HAP-1 (cell line): ENCODE measurements at regions not wholly inside any gene's neighbourhood (a gene's known extent, or its start where the extent isn't known, plus 50 kb on each side); places are given as distances from the start of the nearest gene placed in this dataset.
"Not testable (repeated sequence)": the region's sequence is repeated elsewhere in the genome, so short reads cannot be mapped to it uniquely, and the experiment has no call there.

Experiments
- DNase-seq, 2 experiments: peaks; one replicate each; pipeline ENCODE4 v3.0.0-alpha.2; 2016 to 2020; ENCODE audit warnings: low spot score in 2 of 2
- H3K27me3 ChIP-seq: fragments of 250-450 bp; sonication (Bioruptor Pico); 2 replicates; pipeline ENCODE4 v1.5.1; 2020; ENCODE audit warnings: low read depth, mild to moderate bottlenecking, moderate library complexity
- H3K36me3 ChIP-seq: fragments of 250-450 bp; sonication (Bioruptor Pico); replicated peaks from 2 replicates; pipeline ENCODE4 v1.5.1; 2020; ENCODE audit warnings: mild to moderate bottlenecking
- H3K4me1 ChIP-seq: fragments of 250-450 bp; sonication (Bioruptor Pico); 2 replicates; pipeline ENCODE4 v1.5.1; 2020; ENCODE audit warnings: mild to moderate bottlenecking
- H3K4me3 ChIP-seq: fragments of 250-450 bp; sonication (Bioruptor Pico); 2 replicates; pipeline ENCODE4 v1.5.1; 2020; ENCODE audit warnings: mild to moderate bottlenecking, moderate library complexity
- H3K9me3 ChIP-seq: fragments of 250-450 bp; sonication (Bioruptor Pico); 2 replicates; pipeline ENCODE4 v1.5.1; 2020; ENCODE audit warnings: mild to moderate bottlenecking, moderate library complexity
- in situ Hi-C: fragments of 300-500 bp; cut with MboI; formaldehyde crosslinking; loops from 3 replicates; pipeline ENCODE4 v1.14.3; 2020; ENCODE audit warnings: low sequenced_read_pairs, inconsistent platforms, mixed read lengths

DNA sequence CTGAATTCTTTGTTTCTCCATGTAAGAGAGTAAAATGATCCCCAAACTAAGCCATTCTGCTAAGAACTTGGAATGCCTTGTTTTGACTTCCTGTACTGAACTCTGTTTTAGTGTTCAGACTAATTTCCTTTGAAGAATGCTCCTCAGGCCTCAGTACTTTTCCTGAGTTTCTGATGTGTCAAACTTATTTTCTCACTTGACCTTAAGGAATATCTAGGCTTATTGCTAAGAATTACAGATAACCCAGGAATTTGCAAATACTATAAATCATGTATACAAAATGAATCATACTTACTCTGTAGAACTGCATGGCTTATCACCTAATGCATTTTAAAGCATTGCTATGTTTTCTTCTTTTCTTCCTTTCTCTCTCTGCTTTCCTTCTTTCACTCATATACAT, 93.1 kb upstream of the PKP2 start:
- 0 out of 2 replicates have a peak, but pooled peaks cover 4% of the 10 kb centered on the region for H3K27me3 ChIP-seq
- H3K9me3 ChIP-seq: no peaks in the 10 kb centered on the region
- no peaks in the 10 kb centered on the region for H3K36me3 ChIP-seq
- in situ Hi-C loops: no loop called here
- no peak for DNase-seq
- H3K4me3 ChIP-seq: no peak overlapping the region
- no peaks in the 10 kb centered on the region for H3K4me1 ChIP-seq

DNA sequence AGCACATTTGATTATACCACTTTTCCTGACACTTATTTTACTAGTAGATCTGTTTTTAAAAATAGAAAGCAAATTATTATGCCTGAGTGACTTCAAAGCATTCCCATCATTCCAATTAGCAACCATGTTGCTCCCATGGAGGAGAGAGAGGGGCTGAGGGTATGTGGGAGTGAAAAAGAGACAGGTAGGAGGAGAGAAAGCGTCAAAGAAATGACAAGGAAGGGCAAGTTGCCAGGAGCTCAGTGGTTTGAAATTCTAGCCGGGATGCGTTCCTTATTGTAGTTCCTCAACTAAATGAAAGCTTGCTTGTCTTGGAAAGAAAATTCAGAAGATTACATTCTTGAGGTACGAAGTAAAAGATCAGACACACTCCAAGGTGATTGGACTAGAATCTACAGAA, 92.4 kb upstream of the PKP2 start:
- DNase-seq: no peak
- no peaks in the 10 kb centered on the region for H3K4me1 ChIP-seq
- H3K4me3 ChIP-seq: no peak overlapping the region
- H3K27me3 ChIP-seq: 0 out of 2 replicates have a peak, but pooled peaks cover 4% of the 10 kb centered on the region
- in situ Hi-C loops: no loop called here
- H3K36me3 ChIP-seq: no peaks in the 10 kb centered on the region
- H3K9me3 ChIP-seq: no peaks in the 10 kb centered on the region

DNA sequence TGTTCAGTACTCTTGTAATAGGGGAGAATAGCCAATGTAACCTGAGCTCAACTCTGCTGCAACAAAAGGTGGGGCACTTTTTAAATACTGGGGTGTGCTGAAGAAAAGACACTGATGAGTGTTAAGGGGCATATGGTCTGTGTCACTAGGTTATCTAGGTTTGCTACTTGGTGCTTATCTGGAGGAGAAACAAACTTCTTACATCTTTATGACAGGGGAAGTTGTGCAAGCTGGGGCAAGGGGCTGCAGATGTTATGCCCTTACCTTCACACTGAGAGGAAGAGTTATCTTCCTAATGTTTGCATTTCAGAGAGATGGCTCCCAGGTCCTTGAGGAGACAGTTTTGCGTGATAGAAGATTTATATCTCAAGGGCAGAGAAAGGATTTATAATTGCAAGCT, 90.9 kb upstream of the PKP2 start:
- no peaks in the 10 kb centered on the region for H3K9me3 ChIP-seq

DNA sequence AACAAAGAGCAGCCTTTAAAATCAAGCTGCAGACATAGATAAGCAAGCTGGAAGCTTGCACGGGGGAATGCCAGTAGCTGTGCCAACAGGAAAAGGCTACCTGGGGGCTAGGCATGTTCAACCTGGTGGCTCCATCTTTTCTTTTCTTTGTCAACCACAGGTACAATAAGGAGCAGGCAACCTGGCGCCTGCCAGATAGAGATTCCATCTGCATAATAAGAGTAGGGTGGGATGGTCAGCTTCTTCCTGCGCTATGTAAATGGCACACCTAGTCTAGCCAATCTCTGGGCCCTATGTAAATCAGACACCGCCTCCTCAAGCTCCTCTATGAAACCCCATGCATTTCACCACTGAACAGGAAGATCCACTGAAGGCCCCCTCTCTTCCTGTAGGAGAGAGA, 87.4 kb upstream of the PKP2 start:
- Histone ChIP-seq H3K4me3 (no peak overlapping the region), H3K36me3 (no peaks in the 10 kb centered on the region), H3K27me3 (no peaks in the 10 kb centered on the region), H3K4me1 (no peaks in the 10 kb centered on the region), H3K9me3 (no peaks in the 10 kb centered on the region)
- DNase-seq: peak; percentile 27 to 34
- in situ Hi-C loops: no loop called here

More for the DNA sequence above, 90.9 kb upstream of the PKP2 start:
- DNase-seq: no peak
- H3K27me3 ChIP-seq: 0 out of 2 replicates have a peak, but pooled peaks cover 4% of the 10 kb centered on the region
- in situ Hi-C loops: no loop called here
- H3K4me1 ChIP-seq: no peaks in the 10 kb centered on the region
- H3K36me3 ChIP-seq: no peaks in the 10 kb centered on the region
- no peak overlapping the region for H3K4me3 ChIP-seq

DNA sequence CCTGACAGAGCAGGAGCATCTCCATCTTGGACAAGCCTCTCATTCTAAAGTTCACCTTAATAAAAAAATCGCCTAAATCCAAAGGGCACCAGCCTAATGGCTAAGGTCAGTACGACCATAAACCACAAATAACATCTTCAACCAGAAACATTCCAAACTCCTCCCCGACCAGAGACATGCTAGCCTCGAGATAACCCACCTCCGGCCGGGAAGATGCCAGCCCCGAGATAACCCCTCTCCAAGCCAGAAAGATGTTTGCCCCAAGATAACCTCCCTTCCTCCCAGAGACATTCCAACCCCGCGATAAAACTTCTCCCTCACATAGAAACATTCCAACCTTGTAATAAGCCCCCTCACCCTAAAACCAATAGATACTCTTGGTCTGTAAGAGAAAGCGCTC, 86.8 kb upstream of the PKP2 start:
- H3K4me3 ChIP-seq: no peak overlapping the region
- no peaks in the 10 kb centered on the region for H3K4me1 ChIP-seq
- H3K9me3 ChIP-seq: no peaks in the 10 kb centered on the region
- in situ Hi-C loops: no loop called here
- H3K36me3 ChIP-seq: no peaks in the 10 kb centered on the region
- DNase-seq: no peak
- no peaks in the 10 kb centered on the region for H3K27me3 ChIP-seq

DNA sequence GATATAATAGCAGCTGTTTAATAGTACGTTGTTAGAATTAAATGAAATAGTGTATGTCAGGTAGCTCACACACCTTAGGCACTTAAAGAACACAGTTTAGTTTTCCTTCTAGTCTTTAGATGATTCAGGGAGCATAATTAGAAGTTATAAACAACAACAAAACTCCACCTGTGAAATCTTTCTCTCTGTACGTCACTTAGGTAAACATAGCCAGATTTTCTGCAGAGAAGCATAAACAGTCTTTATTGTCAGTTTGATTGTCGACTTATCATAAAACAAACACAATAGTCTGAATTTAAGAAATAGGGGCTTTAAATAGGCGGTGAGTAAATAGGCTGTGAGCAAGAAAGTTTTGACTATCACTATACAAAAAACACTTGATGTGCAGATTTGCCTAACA, 84.6 kb upstream of the PKP2 start:
- in situ Hi-C loops: no loop called here

DNA sequence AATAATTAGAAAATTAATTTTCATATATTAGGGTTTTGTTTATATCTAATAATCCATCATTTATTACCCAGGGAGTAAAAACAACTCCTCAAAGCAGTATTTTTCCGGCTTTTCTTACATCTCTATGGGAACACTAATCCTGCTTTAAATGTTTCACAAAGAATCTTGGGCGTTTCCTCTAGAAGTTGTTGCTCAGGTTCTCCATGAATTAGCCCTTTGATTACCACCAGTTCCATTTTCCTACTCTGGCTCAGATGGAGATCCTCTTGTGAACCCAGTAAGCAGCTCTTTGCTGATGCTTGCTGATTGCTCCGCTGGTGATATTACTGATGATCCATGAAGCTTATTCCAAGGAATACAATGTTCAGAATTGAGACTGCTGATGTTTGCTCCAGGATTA, 78.5 kb upstream of the PKP2 start:
- in situ Hi-C loops: no loop called here
- Histone ChIP-seq H3K4me1 (no peaks in the 10 kb centered on the region), H3K9me3 (no peaks in the 10 kb centered on the region)

More for the DNA sequence above, 84.6 kb upstream of the PKP2 start:
- Histone ChIP-seq H3K27me3 (no peaks in the 10 kb centered on the region), H3K4me1 (no peaks in the 10 kb centered on the region), H3K4me3 (no peak overlapping the region), H3K9me3 (no peaks in the 10 kb centered on the region), H3K36me3 (no peaks in the 10 kb centered on the region)
- DNase-seq: no peak

DNA sequence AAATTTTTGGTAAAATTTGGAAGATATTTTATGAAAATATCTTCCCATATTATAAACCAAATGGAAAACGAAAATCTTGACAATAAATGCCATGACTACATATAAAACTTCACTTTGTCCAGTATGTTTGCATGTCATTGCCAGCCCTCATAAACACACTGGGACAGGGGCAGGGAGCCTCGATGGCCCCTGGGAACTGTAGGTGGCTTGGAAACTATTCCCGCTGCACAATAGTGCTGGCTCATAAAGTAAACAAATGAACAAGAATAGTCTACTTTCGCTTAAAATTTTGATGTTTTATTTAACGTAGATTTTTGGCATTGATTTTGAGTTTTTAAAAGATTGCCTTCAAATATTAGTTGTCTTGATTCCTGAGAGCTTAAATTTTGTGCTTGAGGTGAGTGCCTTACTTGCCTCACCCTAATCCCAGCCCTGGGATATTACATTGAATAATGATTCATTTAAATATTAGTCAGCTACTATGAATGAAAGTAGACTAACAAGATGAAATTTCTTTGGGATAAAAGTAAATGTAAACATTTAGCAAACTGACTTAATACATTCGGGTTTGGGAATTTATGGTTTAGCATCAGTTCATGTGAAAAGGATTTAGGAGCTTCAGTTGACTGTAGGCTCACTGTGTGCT, 74.0 kb upstream of the PKP2 start:
- in situ Hi-C loops: no loop called here
- no peaks in the 10 kb centered on the region for H3K36me3 ChIP-seq
- no peak overlapping the region for H3K4me3 ChIP-seq
- no peaks in the 10 kb centered on the region for H3K27me3 ChIP-seq
- H3K9me3 ChIP-seq: no peaks in the 10 kb centered on the region
- H3K4me1 ChIP-seq: no peaks in the 10 kb centered on the region
- no peak for DNase-seq

More for the DNA sequence above, 78.5 kb upstream of the PKP2 start:
- no peak for DNase-seq
- no peaks in the 10 kb centered on the region for H3K27me3 ChIP-seq
- H3K4me3 ChIP-seq: no peak overlapping the region
- H3K36me3 ChIP-seq: no peaks in the 10 kb centered on the region

DNA sequence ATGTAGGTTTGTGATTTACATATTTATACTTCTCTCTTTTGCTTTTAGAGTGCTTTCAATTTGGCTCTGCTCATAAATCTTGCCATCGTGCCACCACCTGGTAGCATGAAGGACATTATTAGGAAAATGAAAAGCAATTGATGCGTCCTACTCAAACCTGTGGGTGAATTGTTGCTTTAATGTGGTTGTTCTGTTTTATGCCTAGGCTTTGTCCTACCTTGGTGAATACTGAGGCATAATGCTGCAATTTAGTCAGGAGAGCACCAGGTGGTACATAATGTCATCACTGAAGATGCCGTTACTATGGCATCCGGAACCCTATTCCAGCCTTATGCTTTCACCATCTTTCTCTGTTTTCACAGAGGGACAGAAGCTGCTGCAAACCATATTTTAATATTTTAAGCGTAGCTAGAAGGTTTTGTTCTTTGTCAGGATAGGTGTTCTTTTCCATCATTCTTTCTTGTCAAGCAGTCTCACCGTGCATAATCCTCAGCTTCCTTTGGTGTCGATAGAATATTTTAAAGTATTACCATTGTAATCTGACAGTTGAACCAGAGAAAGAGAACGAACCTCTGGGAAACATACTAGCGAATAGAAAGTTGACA, 68.5 kb upstream of the PKP2 start:
- H3K9me3 ChIP-seq: no peaks in the 10 kb centered on the region
- in situ Hi-C loops: no loop called here
- no peak overlapping the region for H3K4me3 ChIP-seq
- H3K27me3 ChIP-seq: no peaks in the 10 kb centered on the region
- no peaks in the 10 kb centered on the region for H3K36me3 ChIP-seq
- DNase-seq: no peak
- H3K4me1 ChIP-seq: no peaks in the 10 kb centered on the region

DNA sequence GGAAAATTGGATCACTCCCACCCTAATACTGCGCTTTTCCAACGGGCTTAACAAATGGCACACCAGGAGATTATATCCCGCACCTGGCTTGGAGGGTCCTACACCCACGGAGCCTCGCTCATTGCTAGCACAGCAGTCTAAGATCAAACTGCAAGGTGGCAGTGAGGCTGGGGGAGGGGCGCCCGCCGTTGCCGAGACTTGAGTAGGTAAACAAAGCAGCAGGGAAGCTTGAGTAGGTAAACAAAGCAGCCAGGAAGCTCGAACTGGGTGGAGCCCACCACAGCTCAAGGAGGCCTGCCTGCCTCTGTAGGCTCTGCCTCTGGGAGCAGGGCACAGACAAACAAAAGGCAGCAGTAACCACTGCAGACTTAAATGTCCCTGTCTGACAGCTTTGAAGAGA, 59.8 kb upstream of the PKP2 start:
- H3K36me3 ChIP-seq, H3K4me1 ChIP-seq, H3K9me3 ChIP-seq, H3K4me3 ChIP-seq, in situ Hi-C loops, H3K27me3 ChIP-seq: not testable (repeated sequence)
- DNase-seq: peak in 1 of 2 experiments; percentile 9

DNA sequence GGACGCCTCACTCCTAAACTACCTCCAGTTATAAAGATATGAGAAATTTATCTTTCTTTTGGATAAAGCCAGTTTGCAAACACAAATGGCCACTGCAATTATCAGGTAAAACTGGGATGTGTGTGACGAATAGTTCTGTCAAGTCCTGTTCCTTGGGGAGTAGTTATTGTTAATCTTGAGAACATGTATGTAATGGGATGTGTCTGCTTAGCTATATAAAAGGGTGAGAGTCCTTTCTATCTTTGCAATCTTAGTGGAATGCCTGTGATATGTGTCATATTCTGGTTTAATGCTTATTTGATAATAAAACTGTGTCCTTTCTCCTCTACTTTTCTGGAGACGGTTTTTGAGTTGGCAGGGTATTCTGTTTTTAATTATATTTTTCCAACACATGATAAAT, 56.1 kb upstream of the PKP2 start:
- DNase-seq: no peak
- in situ Hi-C loops: no loop called here
- Histone ChIP-seq H3K27me3 (no peaks in the 10 kb centered on the region), H3K36me3 (no peaks in the 10 kb centered on the region), H3K4me3 (no peak overlapping the region), H3K4me1 (no peaks in the 10 kb centered on the region), H3K9me3 (no peaks in the 10 kb centered on the region)

DNA sequence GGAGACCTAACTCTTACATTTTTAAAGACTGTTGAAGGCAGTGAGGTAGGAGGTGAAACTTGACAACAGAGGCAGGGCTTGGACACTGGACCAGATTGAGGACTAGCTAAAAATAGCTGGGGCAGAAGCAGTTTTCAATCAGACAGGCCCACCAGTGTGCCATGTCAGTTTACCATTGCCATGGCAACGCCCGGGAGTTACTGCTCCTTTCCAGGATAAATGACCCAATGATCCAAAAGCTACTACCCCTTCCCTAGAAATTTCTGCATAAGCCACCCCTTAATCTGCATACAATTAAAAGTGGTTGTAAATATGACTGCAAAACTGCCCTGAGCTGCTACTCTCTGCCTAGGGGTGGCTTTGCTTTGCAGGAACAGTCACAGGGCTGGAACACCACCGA, 53.2 kb upstream of the PKP2 start:
- no peaks in the 10 kb centered on the region for H3K36me3 ChIP-seq
- H3K9me3 ChIP-seq: no peaks in the 10 kb centered on the region
- H3K27me3 ChIP-seq: no peaks in the 10 kb centered on the region
- no peaks in the 10 kb centered on the region for H3K4me1 ChIP-seq
- DNase-seq: no peak
- H3K4me3 ChIP-seq: no peak overlapping the region
- in situ Hi-C loops: loop anchor here (25.0 kb wide), 1 partner anchor 1062 kb away; the partner anchor contains the start of gene ALG10

DNA sequence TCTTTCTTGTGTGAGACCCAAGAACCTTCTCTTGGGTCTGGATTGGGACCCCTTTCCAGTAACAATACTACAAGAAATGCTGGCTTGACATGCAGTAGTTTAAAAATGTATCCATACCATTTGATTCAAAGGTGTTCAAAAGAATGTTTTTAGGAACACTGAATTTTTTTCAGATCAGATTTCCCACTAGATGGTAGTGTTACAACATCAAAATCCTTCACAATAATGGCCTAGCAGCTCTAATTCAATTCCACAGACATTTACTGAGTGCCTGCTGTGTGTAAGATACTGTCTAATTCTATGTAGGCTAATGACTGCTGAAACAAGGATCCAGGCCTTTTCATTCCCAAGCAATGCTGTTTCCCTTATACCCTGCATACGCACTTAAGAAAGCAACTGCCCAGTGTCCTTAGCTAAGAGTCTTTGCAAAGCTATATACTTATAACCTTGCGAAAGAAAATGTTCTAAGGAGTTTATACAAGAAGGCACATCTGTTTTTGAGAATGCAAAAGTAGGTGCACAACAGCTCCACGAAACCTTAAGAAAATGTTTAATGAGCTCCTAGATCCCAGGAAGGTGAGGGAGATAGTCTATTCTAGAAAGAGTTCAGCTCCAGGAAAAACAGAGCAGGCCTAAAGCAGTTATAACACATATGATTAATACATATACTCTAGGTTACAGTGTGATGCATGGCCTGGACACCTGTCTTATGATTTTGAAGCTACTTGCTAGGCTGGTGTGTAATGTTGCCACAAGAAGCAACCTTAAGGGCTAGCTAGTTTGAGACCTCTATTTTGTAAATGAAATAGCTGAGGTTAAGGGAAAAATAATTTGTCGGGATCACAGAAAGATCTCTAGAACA, 50.9 kb upstream of the PKP2 start:
- no peaks in the 10 kb centered on the region for H3K4me1 ChIP-seq
- H3K27me3 ChIP-seq: no peaks in the 10 kb centered on the region
- in situ Hi-C loops: loop anchor here (25.0 kb wide), 1 partner anchor 1065 kb away; the partner anchor contains the start of gene ALG10
- H3K9me3 ChIP-seq: no peaks in the 10 kb centered on the region
- no peak overlapping the region for H3K4me3 ChIP-seq
- no peak for DNase-seq
- no peaks in the 10 kb centered on the region for H3K36me3 ChIP-seq
